H1 (cell line): ENCODE measurements at regions not wholly inside any gene's neighbourhood (a gene's known extent, or its start where the extent isn't known, plus 50 kb on each side); places are given as distances from the start of the nearest gene placed in this dataset.

ENCODE experiments used
- CEBPB ChIP-seq: IDR thresholded peaks from 2 replicates; pipeline ENCODE4 v1.6.1; 2012; ENCODE audit warnings: low read depth, low read length
- CHD1 ChIP-seq: IDR thresholded peaks from 2 replicates; pipeline ENCODE4 v1.6.1; 2012; ENCODE audit warnings: low read depth, low read length, improper control_type of control experiment
- CHD2 ChIP-seq: IDR thresholded peaks from 2 replicates; pipeline ENCODE4 v1.6.1; 2012; ENCODE audit warnings: low read length, improper control_type of control experiment
- CHD7 ChIP-seq: fragments of 300-600 bp; sonication (generic); IDR thresholded peaks from 2 replicates; pipeline ENCODE4 v1.7.1; 2012; ENCODE audit warnings: low read length, moderate library complexity, mild to moderate bottlenecking, inconsistent platforms; ENCODE audit not compliant: insufficient replicate concordance
- E2F6 ChIP-seq: IDR thresholded peaks from 2 replicates; pipeline ENCODE4 v1.6.1; 2012; ENCODE audit warnings: inconsistent platforms
- KDM1A ChIP-seq: fragments of 200-600, 300-600 bp; sonication (generic); IDR thresholded peaks from 2 replicates; pipeline ENCODE4 v1.7.1; 2016; ENCODE audit warnings: mild to moderate bottlenecking, low read length, borderline replicate concordance
- RAD21 ChIP-seq, 2 experiments: IDR thresholded peaks in 1 of 2; conservative IDR thresholded peaks in 1 of 2; 2 replicates each; pipeline ENCODE4 v1.6.1; 2011; ENCODE audit warnings: low read depth in 2 of 2, low read length in 2 of 2, improper control_type of control experiment in 1 of 2, inconsistent platforms in 1 of 2, mild to moderate bottlenecking in 1 of 2, moderate library complexity in 1 of 2
- RNF2 ChIP-seq: fragments of 200-900, 300-1000 bp; sonication (generic); IDR thresholded peaks from 2 replicates; pipeline ENCODE4 v1.7.1; 2016; ENCODE audit warnings: borderline replicate concordance, low read depth, mild to moderate bottlenecking, antibody characterized with exemption, low read length; ENCODE audit not compliant: poor library complexity, severe bottlenecking; ENCODE audit errors: missing control alignments
- SAP30 ChIP-seq: fragments of 300-600 bp; sonication (generic); IDR thresholded peaks from 2 replicates; pipeline ENCODE4 v1.7.1; 2012; ENCODE audit warnings: low read length, moderate library complexity, mild to moderate bottlenecking, inconsistent platforms; ENCODE audit not compliant: insufficient read depth, insufficient replicate concordance
- SIN3A ChIP-seq, 2 experiments: IDR thresholded peaks in 1 of 2; conservative IDR thresholded peaks in 1 of 2; 2 replicates each; pipeline ENCODE4 v1.6.1; 2011 to 2012; ENCODE audit warnings: low read length in 2 of 2, improper control_type of control experiment in 1 of 2, low read depth in 1 of 2, mild to moderate bottlenecking in 1 of 2
- TBP ChIP-seq: IDR thresholded peaks from 2 replicates; pipeline ENCODE4 v1.6.1; 2011; ENCODE audit warnings: low read depth, low read length, improper control_type of control experiment

- TF ChIP-seq CHD7 (no peak), TBP (no peak), SIN3A (conservative IDR thresholded peaks at IDR 0.05 in 1 of 2, IDR thresholded peaks at IDR 0.05 in 1 of 2; ENCODE audit: low read depth in 1 of 2, low read length in 2 of 2) (no peak), CHD2 (no peak), KDM1A (no peak), RAD21 (IDR thresholded peaks at IDR 0.05 in 1 of 2, conservative IDR thresholded peaks at IDR 0.05 in 1 of 2; ENCODE audit: low read depth in 2 of 2, low read length in 2 of 2) (no peak), SAP30 (no peak), CHD1 (no peak), E2F6 (no peak), CEBPB (no peak), RNF2 (no peak)
These were observed 103.3 kb upstream of the CHST15 start (continued) for GRCh38 chr10:124196659-124197058.
